Lower leg skin (tissue), 3 donors: ENCODE measurements at regions not wholly inside any gene's neighbourhood (a gene's known extent, or its start where the extent isn't known, plus 50 kb on each side); places are given as distances from the start of the nearest gene placed in this dataset.

Experiments used
- POLR2A ChIP-seq, 2 donors: fragments of 450-650 bp; IDR thresholded peaks; one replicate each; pipeline ENCODE4 v1.6.1; 2016 to 2017; ENCODE audit warnings: antibody characterized with exemption in 2 of 2, mild to moderate bottlenecking in 1 of 2, moderate library complexity in 1 of 2
- TF ChIP-seq, protein P1 (sequence below), 3 donors: fragments of 450-650 bp; IDR thresholded peaks; one replicate each; pipeline ENCODE4 v1.5.1; 2016; ENCODE audit warnings: antibody characterized with exemption in 3 of 3, mild to moderate bottlenecking in 3 of 3, moderate library complexity in 2 of 3

DNA sequence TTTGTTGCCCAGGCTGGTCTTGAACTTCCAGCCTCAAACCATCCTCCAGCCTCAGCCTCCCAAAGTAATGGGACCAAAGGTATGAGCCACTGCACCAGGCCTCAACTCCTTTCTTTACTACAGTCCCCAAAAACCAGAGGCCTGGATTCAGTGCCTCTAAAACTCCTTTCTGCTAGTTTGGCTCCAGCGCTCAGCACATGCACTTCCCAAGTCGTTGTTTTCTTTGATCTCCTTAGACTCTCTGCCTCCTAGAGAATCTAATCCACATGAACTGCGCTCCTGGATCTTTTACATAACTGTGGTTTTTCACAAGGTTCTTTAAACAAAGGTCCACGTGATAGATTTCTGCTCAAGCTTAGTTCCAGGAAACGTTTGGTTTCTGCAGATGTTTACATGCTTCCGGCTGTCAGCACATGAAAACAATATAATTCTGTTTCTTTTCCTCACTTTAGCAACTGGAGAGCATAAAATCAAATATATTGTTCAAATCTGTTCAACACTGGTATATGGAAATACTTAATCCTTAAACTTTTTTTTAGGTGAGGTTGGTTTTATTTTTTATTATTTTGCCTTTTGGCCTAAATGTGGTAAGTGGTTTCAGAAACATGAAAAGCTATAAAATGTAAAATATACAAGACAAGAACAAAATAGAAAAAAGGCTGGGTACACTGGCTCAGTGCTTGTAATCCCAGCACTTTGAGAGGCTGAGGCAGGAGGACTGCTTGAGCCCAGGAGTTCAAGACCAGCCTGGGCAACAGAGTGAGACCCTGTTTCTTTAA, 270.5 kb upstream of the MKLN1 start:
- TF ChIP-seq, protein P1, sequence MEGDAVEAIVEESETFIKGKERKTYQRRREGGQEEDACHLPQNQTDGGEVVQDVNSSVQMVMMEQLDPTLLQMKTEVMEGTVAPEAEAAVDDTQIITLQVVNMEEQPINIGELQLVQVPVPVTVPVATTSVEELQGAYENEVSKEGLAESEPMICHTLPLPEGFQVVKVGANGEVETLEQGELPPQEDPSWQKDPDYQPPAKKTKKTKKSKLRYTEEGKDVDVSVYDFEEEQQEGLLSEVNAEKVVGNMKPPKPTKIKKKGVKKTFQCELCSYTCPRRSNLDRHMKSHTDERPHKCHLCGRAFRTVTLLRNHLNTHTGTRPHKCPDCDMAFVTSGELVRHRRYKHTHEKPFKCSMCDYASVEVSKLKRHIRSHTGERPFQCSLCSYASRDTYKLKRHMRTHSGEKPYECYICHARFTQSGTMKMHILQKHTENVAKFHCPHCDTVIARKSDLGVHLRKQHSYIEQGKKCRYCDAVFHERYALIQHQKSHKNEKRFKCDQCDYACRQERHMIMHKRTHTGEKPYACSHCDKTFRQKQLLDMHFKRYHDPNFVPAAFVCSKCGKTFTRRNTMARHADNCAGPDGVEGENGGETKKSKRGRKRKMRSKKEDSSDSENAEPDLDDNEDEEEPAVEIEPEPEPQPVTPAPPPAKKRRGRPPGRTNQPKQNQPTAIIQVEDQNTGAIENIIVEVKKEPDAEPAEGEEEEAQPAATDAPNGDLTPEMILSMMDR (IDR thresholded peaks at IDR 0.05), result no peak
- TF ChIP-seq POLR2A (IDR thresholded peaks at IDR 0.05), result no peak
